PC-9 (cell line): ENCODE measurements at regions not wholly inside any gene's neighbourhood (a gene's known extent, or its start where the extent isn't known, plus 50 kb on each side); places are given as distances from the start of the nearest gene placed in this dataset.

Source experiments
- BruUV-seq: library from RNA; stranded (reverse); fragments of 400-500 nt; replicated peaks from 2 replicates; lab custom pipeline; 2021; lab: Mats Ljungman, UMichigan
- CTCF ChIA-PET: fragments of 300-600 bp; sonication (Branson Sonifier 250); formaldehyde crosslinking; loops from one replicate; lab custom pipeline; 2022; ENCODE audit warnings: antibody characterized with exemption; lab: Charles Lee
- POLR2A ChIA-PET: fragments of 300-600 bp; sonication (Branson Sonifier 250); formaldehyde crosslinking; loops from one replicate; lab custom pipeline; 2022; ENCODE audit warnings: antibody characterized with exemption; ENCODE audit not compliant: unreplicated experiment; lab: Charles Lee
- DNase-seq, 2 experiments: peaks; one replicate each; pipeline versions ENCODE4 v3.0.0 to v3.0.0-alpha.2; 2015 to 2022; ENCODE audit warnings: mixed read lengths in 1 of 2
- H2AFZ ChIP-seq: fragments of 200-600 bp; sonication (generic); 2 replicates; pipeline ENCODE4 v1.8.1; 2017; ENCODE audit warnings: antibody characterized with exemption
- H3F3A ChIP-seq: fragments of 200-600 bp; sonication (generic); 2 replicates; pipeline ENCODE4 v1.8.1; 2017; ENCODE audit warnings: antibody characterized with exemption, mild to moderate bottlenecking, low read depth; ENCODE audit not compliant: insufficient read depth
- H3K27ac ChIP-seq: fragments of 200-600 bp; sonication (generic); 2 replicates; pipeline ENCODE4 v1.6.1; 2016; ENCODE audit warnings: mixed run types
- H3K27me3 ChIP-seq: fragments of 200-600 bp; sonication (generic); 2 replicates; pipeline ENCODE4 v1.6.1; 2016; ENCODE audit warnings: low read depth, mixed run types; ENCODE audit not compliant: insufficient read depth
- H3K36me3 ChIP-seq: fragments of 200-600 bp; sonication (generic); 2 replicates; pipeline ENCODE4 v1.6.1; 2016; ENCODE audit warnings: low read depth, mixed run types
- H3K4me1 ChIP-seq: fragments of 200-600 bp; sonication (generic); replicated peaks from 2 replicates; pipeline ENCODE4 v1.6.1; 2016; ENCODE audit warnings: mixed run types; ENCODE audit not compliant: insufficient read depth
- H3K4me2 ChIP-seq: fragments of 200-600 bp; sonication (generic); 2 replicates; pipeline ENCODE4 v1.6.1; 2017; ENCODE audit warnings: mixed run types
- H3K4me3 ChIP-seq: fragments of 200-600 bp; sonication (generic); 2 replicates; pipeline ENCODE4 v1.6.1; 2016; ENCODE audit warnings: mixed run types
- H3K79me2 ChIP-seq: fragments of 200-600 bp; sonication (generic); 2 replicates; pipeline ENCODE4 v1.6.1; 2017; ENCODE audit warnings: low read depth, mixed run types
- H3K9me2 ChIP-seq: fragments of 200-600 bp; sonication (generic); 2 replicates; pipeline ENCODE4 v1.8.1; 2017; ENCODE audit warnings: mild to moderate bottlenecking; ENCODE audit not compliant: insufficient read depth
- H3K9me3 ChIP-seq: fragments of 200-600 bp; sonication (generic); 2 replicates; pipeline ENCODE4 v1.8.1; 2016; ENCODE audit warnings: low read depth; ENCODE audit not compliant: insufficient read depth
- H4K20me1 ChIP-seq: fragments of 200-600 bp; sonication (generic); 2 replicates; pipeline ENCODE4 v1.8.1; 2017; ENCODE audit not compliant: insufficient read depth
- CTCF ChIP-seq: fragments of 200-600 bp; sonication (generic); conservative IDR thresholded peaks from 2 replicates; pipeline ENCODE4 v1.6.1; 2017; ENCODE audit warnings: mixed run types, antibody characterized with exemption, mild to moderate bottlenecking, moderate library complexity
- EZH2 ChIP-seq: fragments of 200-600 bp; sonication (generic); IDR thresholded peaks from 2 replicates; pipeline ENCODE4 v1.8.0; 2017; ENCODE audit warnings: antibody characterized with exemption, low read depth
- intact Hi-C: fragments of 100-400 bp; cut with micrococcal nuclease; formaldehyde crosslinking; loops from one replicate; pipeline ENCODE4 v1.10.0; 2022; ENCODE audit not compliant: unreplicated experiment

DNA sequence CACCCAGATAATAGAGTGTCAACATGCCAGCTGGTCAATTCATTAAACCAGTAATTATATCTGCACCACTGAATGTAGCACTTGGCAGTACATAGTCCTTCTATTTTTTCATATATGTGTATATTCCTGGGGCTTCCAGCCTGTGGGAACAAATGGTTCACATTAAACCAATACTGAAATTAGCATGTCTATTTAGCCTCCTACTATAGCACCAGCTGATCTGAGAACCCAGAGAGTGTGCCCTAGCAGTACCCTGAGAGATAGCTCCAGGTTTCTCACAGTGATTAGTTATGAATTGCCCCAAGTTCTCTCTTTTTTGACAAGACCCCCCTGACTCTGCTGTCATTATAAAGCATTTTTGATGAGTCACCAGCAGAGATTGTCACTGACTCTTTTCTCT is 1097.3 kb upstream of the FLRT2 start:
- POLR2A ChIA-PET, result no interaction called here

DNA sequence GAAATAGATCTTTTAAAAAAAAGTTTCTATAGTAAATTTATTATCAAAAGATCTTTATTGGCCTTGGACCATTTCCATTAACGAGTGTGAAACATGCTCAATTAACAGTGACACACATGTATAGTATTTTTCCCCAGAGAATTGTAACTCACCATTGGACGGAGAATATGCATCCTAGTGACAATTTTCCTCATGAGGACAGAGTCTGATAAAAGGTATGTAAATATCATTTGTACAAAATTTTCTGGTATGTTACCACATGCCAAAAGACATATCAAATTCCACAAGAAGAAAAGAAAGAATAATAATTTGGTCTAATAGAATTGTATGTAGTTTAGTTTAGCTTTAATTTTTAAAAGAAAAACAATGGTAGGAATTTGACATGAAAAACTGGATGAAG is 1096.0 kb upstream of the FLRT2 start:
- H3K4me1 ChIP-seq, result no peaks in the 10 kb centered on the region
- no peak overlapping the region for H3K4me2 ChIP-seq
- no peaks in the 10 kb centered on the region for H4K20me1 ChIP-seq
- no peak for TF ChIP-seq CTCF
- intact Hi-C loops, result no loop called here
- no peak overlapping the region for H3K4me3 ChIP-seq
- H3K9me2 ChIP-seq, result no peaks in the 10 kb centered on the region
- H2AFZ ChIP-seq, result no peak overlapping the region
- H3K79me2 ChIP-seq, result no peaks in the 10 kb centered on the region
- ChIA-PET CTCF (no interaction called here), POLR2A (no interaction called here)
- BruUV-seq, result no TSS peak
- H3K27me3 ChIP-seq, result no peaks in the 10 kb centered on the region
- peaks cover under 1% of the 10 kb centered on the region; the same call in 1 of the 2 replicates for H3K9me3 ChIP-seq
- H3K27ac ChIP-seq, result no peak overlapping the region
- H3K36me3 ChIP-seq, result no peaks in the 10 kb centered on the region
- no peak for DNase-seq
- no peaks in the 10 kb centered on the region for H3F3A ChIP-seq

More for the DNA sequence above, 1097.3 kb upstream of the FLRT2 start:
- Histone ChIP-seq H3K9me2 (no peaks in the 10 kb centered on the region), H3K27ac (no peak overlapping the region), H3K79me2 (no peaks in the 10 kb centered on the region), H3K9me3 (peaks cover 2% of the 10 kb centered on the region; the same call in 1 of the 2 replicates), H4K20me1 (no peaks in the 10 kb centered on the region), H3K4me2 (no peak overlapping the region), H3K36me3 (no peaks in the 10 kb centered on the region), H3K27me3 (no peaks in the 10 kb centered on the region), H3K4me3 (no peak overlapping the region), H3K4me1 (no peaks in the 10 kb centered on the region), H3F3A (no peaks in the 10 kb centered on the region), H2AFZ (no peak overlapping the region)
- CTCF ChIA-PET, result no interaction called here
- intact Hi-C loops, result no loop called here
- TF ChIP-seq CTCF, result no peak
- no peak for TF ChIP-seq EZH2
- no peak for DNase-seq
- no TSS peak for BruUV-seq

DNA sequence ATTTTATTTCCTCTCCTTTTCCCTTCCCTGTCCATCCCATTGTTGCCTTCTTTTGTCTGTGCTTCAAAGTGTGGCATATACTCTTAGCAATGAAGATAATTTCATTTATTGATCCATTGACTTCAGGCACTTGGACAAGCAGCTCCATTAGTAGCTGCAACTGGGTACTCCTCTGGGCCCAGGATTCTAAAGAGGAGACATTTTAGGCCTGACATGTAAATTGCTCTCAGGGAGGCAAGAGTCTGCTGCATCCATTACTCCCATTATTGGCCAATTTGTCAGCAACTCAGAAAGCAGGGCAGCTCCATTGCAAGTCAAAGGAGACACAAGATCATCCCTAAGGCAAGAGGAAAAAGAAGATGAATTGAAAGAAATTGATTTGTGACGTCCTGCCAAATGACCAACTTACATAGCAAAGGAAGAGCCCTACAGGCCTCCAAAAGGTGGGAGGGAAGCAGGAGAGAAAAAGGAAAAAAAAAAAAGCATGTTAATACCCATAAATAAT is 1094.1 kb upstream of the FLRT2 start:
- no peak for TF ChIP-seq EZH2
- no peak for TF ChIP-seq CTCF
- BruUV-seq, result no TSS peak
- H3K27ac ChIP-seq, result no peak overlapping the region

More for the DNA sequence above, 1094.1 kb upstream of the FLRT2 start:
- H3K27me3 ChIP-seq, result no peaks in the 10 kb centered on the region
- H4K20me1 ChIP-seq, result no peaks in the 10 kb centered on the region
- no peak for DNase-seq
- no peaks in the 10 kb centered on the region for H3K36me3 ChIP-seq
- no peaks in the 10 kb centered on the region for H3K9me2 ChIP-seq
- H3K9me3 ChIP-seq, result no peaks in the 10 kb centered on the region
- no peak overlapping the region for H3K4me2 ChIP-seq
- ChIA-PET POLR2A (no interaction called here), CTCF (no interaction called here)
- H3F3A ChIP-seq, result no peaks in the 10 kb centered on the region
- no peak overlapping the region for H2AFZ ChIP-seq
- H3K79me2 ChIP-seq, result no peaks in the 10 kb centered on the region
- no peaks in the 10 kb centered on the region for H3K4me1 ChIP-seq
- intact Hi-C loops, result no loop called here
- no peak overlapping the region for H3K4me3 ChIP-seq
